HL-60 (cell line): ENCODE measurements at regions not wholly inside any gene's neighbourhood (a gene's known extent, or its start where the extent isn't known, plus 50 kb on each side); places are given as distances from the start of the nearest gene placed in this dataset.

Experiments
- DNase-seq, 2 experiments: peaks; one replicate each; pipeline ENCODE4 v3.0.0-alpha.2; 2010 to 2020; ENCODE audit warnings: low read depth in 1 of 2, low spot score in 1 of 2
- H3K27ac ChIP-seq: fragments of 250-450 bp; sonication (Bioruptor Pico); replicated peaks from 2 replicates; pipeline ENCODE4 v1.5.1; 2020; ENCODE audit warnings: mild to moderate bottlenecking, moderate library complexity
- H3K27me3 ChIP-seq: fragments of 250-450 bp; sonication (Bioruptor Pico); 2 replicates; pipeline ENCODE4 v1.5.1; 2021; ENCODE audit warnings: mild to moderate bottlenecking, moderate library complexity; ENCODE audit not compliant: insufficient read depth, poor library complexity, severe bottlenecking
- H3K4me3 ChIP-seq: replicated peaks from 2 replicates; pipeline ENCODE4 v1.5.1; 2011; ENCODE audit warnings: mild to moderate bottlenecking, control low read depth, low read length; ENCODE audit not compliant: insufficient read depth
- CTCF ChIP-seq: IDR thresholded peaks from one replicate; pipeline ENCODE4 v1.5.1; 2011; ENCODE audit warnings: low read length, control low read depth, inconsistent platforms; ENCODE audit not compliant: insufficient read depth
- GABPA ChIP-seq: IDR thresholded peaks from 2 replicates; pipeline ENCODE4 v1.6.1; 2012; ENCODE audit warnings: low read depth
- POLR2AphosphoS5 ChIP-seq: IDR thresholded peaks from 2 replicates; pipeline ENCODE4 v1.6.1; 2012; ENCODE audit warnings: low read depth
- REST ChIP-seq: IDR thresholded peaks from 2 replicates; pipeline ENCODE4 v1.6.1; 2012; ENCODE audit warnings: low read depth; ENCODE audit not compliant: insufficient replicate concordance
- SPI1 ChIP-seq: IDR thresholded peaks from 2 replicates; pipeline ENCODE4 v1.6.1; 2012; ENCODE audit warnings: low read depth, mild to moderate bottlenecking, borderline replicate concordance

DNA sequence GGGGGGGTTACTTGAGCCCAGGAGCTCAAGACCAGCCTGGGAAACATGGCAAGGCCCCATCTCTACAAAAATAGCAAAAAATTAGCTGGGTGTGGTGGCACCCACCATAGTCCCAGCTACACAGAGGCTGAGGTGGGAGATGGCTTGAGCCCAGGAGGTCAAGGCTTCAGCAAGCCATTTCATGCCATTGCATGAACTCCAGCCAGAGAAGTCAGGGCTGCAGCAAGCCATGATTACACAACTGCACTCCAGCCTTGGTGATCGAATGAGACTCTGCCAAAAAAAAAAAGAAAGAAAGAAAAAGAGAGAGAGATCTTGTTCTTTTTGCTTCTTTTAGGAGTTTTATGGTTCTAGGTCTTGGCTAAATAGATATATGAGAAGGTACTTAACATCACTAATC, 200.2 kb upstream of the PHYHIPL start:
- H3K4me3 ChIP-seq, result no peak overlapping the region
- no peak for TF ChIP-seq POLR2AphosphoS5
- TF ChIP-seq GABPA, result no peak
- TF ChIP-seq SPI1, result no peak
- TF ChIP-seq CTCF, result no peak
- no peak for TF ChIP-seq REST
- H3K27me3 ChIP-seq, result no peaks in the 10 kb centered on the region

DNA sequence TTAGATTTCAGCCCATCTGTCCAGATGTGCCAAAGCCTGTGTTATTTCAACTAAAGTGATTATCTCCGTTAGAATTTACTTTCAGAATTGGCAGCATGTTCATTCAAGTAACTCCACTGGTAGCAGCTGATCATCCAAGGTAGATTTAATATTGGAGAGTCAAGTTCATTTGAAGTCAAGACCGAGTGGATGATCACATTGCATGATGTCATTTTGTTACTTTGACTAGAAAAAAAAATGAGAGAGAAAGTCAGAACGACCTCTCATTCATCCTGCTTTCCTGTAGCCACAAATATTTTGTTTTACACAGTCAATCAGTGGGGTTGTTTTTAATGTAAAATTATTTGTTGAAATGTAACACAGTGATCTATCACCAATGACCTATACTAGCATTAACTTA, 196.7 kb upstream of the PHYHIPL start:
- no peak for DNase-seq
- H3K27ac ChIP-seq, result no peak overlapping the region
- no peaks in the 10 kb centered on the region for H3K27me3 ChIP-seq
- no peak for TF ChIP-seq SPI1
- H3K4me3 ChIP-seq, result no peak overlapping the region

More for the DNA sequence above, 200.2 kb upstream of the PHYHIPL start:
- DNase-seq, result no peak
- H3K27ac ChIP-seq, result no peak overlapping the region

DNA sequence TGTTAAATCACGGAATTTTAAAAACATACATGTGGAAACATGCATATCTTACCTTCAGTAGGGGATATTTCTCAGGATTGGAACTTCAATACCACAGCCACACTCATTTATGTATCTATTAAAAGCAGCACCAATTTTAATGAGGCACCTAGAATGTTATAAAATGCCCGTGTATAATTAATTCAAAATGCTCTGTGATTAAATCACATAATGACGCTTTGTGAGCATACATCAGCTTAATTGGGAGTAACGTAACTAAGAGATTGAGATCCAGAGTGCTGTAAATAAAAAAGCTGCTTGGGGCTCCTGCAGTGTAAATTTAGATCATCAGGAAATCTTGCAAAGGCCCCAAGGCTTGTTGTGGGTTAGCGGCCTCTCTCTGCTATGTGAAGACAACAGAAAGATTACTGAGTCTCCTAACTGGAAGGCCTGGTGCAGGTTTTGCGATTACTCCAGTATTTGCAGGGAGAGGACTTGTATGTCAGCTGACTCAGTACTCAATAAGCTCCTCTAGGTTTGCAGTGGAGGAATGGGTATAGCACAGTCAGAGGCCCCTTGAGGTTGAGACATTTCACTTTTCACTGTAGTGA, 195.5 kb upstream of the PHYHIPL start:
- Histone ChIP-seq H3K4me3 (no peak overlapping the region), H3K27me3 (no peaks in the 10 kb centered on the region), H3K27ac (no peak overlapping the region)
- no peak for TF ChIP-seq POLR2AphosphoS5
- no peak for TF ChIP-seq REST
- TF ChIP-seq GABPA, result no peak
- TF ChIP-seq CTCF, result no peak
- TF ChIP-seq SPI1, result no peak
- DNase-seq, result no peak

- Histone ChIP-seq H3K27ac (no peak overlapping the region), H3K4me3 (no peak overlapping the region), H3K27me3 (no peaks in the 10 kb centered on the region)
- no peak for TF ChIP-seq GABPA
- no peak for TF ChIP-seq CTCF
- no peak for TF ChIP-seq SPI1
- TF ChIP-seq POLR2AphosphoS5, result no peak
- TF ChIP-seq REST, result no peak
- DNase-seq, result no peak
Observed at GRCh38 chr10:58981846-58982245, 194.6 kb upstream of the PHYHIPL start.
